ENCODE measurements at regions not wholly inside any gene's neighbourhood (a gene's known extent, or its start where the extent isn't known, plus 50 kb on each side); places are given as distances from the start of the nearest gene placed in this dataset.

DNA sequence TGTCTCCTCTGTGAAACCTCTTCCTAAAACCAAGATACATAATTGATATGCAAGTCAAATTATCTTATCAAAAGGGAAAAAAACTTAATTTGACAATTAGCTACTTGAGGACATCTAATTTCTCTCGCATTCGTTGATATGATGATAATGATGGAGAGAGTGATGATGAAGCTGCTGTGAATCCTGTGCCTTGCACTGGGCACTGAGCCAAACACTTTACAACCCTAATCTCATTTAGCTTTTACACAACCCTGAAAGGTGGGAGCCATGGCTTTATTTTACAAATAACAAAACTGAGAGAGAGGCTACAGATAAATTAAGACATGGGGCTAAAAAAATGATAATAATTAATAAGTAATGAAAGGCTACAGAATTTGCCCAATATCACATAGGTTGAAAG lies 176.0 kb downstream of the NOC3L start:
- TF ChIP-seq, protein P1, sequence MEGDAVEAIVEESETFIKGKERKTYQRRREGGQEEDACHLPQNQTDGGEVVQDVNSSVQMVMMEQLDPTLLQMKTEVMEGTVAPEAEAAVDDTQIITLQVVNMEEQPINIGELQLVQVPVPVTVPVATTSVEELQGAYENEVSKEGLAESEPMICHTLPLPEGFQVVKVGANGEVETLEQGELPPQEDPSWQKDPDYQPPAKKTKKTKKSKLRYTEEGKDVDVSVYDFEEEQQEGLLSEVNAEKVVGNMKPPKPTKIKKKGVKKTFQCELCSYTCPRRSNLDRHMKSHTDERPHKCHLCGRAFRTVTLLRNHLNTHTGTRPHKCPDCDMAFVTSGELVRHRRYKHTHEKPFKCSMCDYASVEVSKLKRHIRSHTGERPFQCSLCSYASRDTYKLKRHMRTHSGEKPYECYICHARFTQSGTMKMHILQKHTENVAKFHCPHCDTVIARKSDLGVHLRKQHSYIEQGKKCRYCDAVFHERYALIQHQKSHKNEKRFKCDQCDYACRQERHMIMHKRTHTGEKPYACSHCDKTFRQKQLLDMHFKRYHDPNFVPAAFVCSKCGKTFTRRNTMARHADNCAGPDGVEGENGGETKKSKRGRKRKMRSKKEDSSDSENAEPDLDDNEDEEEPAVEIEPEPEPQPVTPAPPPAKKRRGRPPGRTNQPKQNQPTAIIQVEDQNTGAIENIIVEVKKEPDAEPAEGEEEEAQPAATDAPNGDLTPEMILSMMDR (conservative IDR thresholded peaks at IDR 0.05; ENCODE audit: control insufficient read depth, insufficient read depth, low read depth, low read length): no peak
- DNase-seq (ENCODE audit: low read depth): no peak
- H3K4me3 ChIP-seq (ENCODE audit: control insufficient read depth, low read depth, low read length): no peak overlapping the region

DNA sequence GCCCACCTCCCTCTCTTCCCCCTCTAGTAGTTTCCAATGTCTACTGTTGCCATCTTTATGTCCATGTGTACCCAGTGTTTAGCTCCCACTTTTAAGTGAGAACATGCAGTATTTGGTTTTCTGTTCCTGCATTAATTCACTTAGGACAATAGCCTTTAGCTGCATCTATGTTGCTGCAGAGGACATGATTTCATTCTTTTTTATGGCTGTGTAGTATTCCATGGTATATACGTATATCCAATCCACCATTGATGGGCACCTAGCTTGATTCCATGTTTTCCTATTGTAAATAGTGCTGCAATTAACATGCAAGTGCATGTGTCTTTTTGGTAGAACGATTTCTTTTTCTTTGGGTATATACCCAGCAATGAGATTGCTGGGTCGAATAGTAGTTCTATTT lies 170.4 kb downstream of the NOC3L start:
- TF ChIP-seq, protein P1 (conservative IDR thresholded peaks at IDR 0.05; ENCODE audit: control insufficient read depth, insufficient read depth, low read depth, low read length): no peak
- DNase-seq (ENCODE audit: low read depth): no peak
- H3K4me3 ChIP-seq (ENCODE audit: control insufficient read depth, low read depth, low read length): no peak overlapping the region

GRCh38 chr10:94192974-94193373 lies 169.8 kb downstream of the NOC3L start:
- H3K4me3 ChIP-seq (ENCODE audit: control insufficient read depth, low read depth, low read length): no peak overlapping the region
- TF ChIP-seq, protein P1 (conservative IDR thresholded peaks at IDR 0.05; ENCODE audit: control insufficient read depth, insufficient read depth, low read depth, low read length): no peak
- peak; percentile 16 for DNase-seq (ENCODE audit: low read depth)

DNA sequence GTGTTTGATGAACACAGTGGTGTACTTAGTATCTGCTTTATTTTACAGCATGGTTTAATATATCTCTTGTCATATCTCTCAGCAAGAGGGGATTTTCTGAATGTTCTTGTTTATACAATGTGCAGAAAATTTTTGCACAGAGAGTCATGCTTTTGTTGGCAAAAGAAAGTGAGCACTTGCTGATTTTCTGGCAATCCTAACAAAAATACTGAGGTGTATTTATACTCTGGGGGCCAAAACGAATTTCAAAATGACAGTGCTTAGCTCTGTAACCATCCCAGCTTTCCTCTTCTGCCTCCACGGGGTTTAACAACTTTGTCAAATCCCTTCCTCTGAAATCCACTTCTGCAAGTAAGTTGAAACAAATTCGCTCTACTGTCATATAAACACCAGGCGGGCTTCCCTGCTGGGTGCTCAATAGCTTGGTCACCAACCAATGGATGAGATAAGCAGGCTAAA lies 169.2 kb downstream of the NOC3L start:
- TF ChIP-seq, protein P1 (conservative IDR thresholded peaks at IDR 0.05; ENCODE audit: control insufficient read depth, insufficient read depth, low read depth, low read length): no peak
- H3K4me3 ChIP-seq (ENCODE audit: control insufficient read depth, low read depth, low read length): no peak overlapping the region
- DNase-seq (ENCODE audit: low read depth): peak; percentile 80

DNA sequence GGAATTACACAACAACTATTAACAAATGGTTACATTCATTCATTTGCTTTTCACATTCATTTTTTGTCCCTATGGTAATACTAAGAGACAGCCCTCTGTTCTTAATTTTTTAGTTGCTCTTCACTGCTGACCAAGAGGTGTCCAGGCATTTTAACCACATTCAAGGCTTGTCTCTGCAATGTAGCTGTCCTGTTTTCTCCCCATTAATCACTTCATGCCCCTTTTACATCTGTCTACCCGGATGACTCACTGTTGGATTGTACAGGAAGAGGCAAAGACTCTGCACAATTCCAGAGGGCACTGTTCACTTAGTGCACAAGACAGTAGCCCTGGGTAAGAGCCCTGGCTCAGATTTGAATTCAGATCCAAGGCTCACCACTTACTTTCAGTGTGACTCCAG lies 168.5 kb downstream of the NOC3L start:
- H3K4me3 ChIP-seq (ENCODE audit: control insufficient read depth, low read depth, low read length): no peak overlapping the region
- TF ChIP-seq, protein P1 (conservative IDR thresholded peaks at IDR 0.05; ENCODE audit: control insufficient read depth, insufficient read depth, low read depth, low read length): peak; percentile 20
- DNase-seq (ENCODE audit: low read depth): peak; percentile 80

GRCh38 chr10:94197241-94197640 lies 165.5 kb downstream of the NOC3L start:
- TF ChIP-seq, protein P1 (conservative IDR thresholded peaks at IDR 0.05; ENCODE audit: control insufficient read depth, insufficient read depth, low read depth, low read length): no peak
- no peak overlapping the region for H3K4me3 ChIP-seq (ENCODE audit: control insufficient read depth, low read depth, low read length)
- DNase-seq (ENCODE audit: low read depth): no peak

DNA sequence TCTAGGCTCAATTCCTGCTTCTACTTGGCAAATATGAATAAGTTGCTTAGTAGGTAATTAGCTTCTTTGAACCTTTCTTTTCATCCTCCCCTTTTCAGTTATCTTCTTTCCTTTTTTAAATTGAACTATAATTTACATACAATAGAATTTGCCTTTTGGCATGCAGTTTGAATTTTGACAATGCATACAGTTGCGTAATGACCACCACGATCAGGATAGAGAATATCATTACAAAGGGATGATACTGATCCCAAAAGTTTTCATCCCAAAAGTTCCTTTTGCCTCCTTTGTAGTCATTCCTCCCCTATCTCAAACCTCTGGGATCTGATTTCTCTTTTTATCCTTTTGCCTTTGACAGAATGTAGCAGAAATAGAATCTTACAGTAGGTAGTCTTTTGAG lies 164.4 kb downstream of the NOC3L start:
- TF ChIP-seq, protein P1 (conservative IDR thresholded peaks at IDR 0.05; ENCODE audit: control insufficient read depth, insufficient read depth, low read depth, low read length): no peak
- no peak for DNase-seq (ENCODE audit: low read depth)
- no peak overlapping the region for H3K4me3 ChIP-seq (ENCODE audit: control insufficient read depth, low read depth, low read length)
